PC-3 (cell line): ENCODE measurements at regions not wholly inside any gene's neighbourhood (a gene's known extent, or its start where the extent isn't known, plus 50 kb on each side); places are given as distances from the start of the nearest gene placed in this dataset.

Source experiments
- CTCF ChIP-seq: fragments of 300-600 bp; sonication (generic); conservative IDR thresholded peaks from 2 replicates; pipeline ENCODE4 v1.5.1; 2017; ENCODE audit warnings: antibody characterized with exemption, low read depth, mild to moderate bottlenecking, low read length
- EZH2 ChIP-seq: fragments of 300-600 bp; sonication (generic); IDR thresholded peaks from one replicate; pipeline ENCODE4 v1.6.1; 2017; ENCODE audit warnings: antibody characterized with exemption, mild to moderate bottlenecking, low read length; ENCODE audit not compliant: unreplicated experiment

GRCh38 chr6:61210549-61210948, 1075.5 kb downstream of the KHDRBS2 start:
- TF ChIP-seq EZH2 = no peak
- TF ChIP-seq CTCF = no peak
